Tibial nerve (tissue), 4 donors: ENCODE measurements at regions not wholly inside any gene's neighbourhood (a gene's known extent, or its start where the extent isn't known, plus 50 kb on each side); places are given as distances from the start of the nearest gene placed in this dataset.

Experiments
- DNase-seq, 2 donors: peaks; one replicate each; pipeline ENCODE4 v3.0.0-alpha.2; 2019; ENCODE audit warnings: low spot score in 2 of 2
- H3K27ac ChIP-seq, 4 donors: fragments of 200-600 bp; sonication (generic) in 3 of 4; one replicate each; pipeline ENCODE4 v1.5.1; 2017 to 2019; ENCODE audit warnings: mild to moderate bottlenecking in 1 of 4
- H3K27me3 ChIP-seq, 2 donors: fragments of 200-600 bp; sonication (generic) in 1 of 2; one replicate each; pipeline versions ENCODE4 v1.5.1 to v1.6.0; 2017 to 2019
- H3K36me3 ChIP-seq, 3 donors: fragments of 200-600 bp; sonication (generic); one replicate each; pipeline ENCODE4 v1.5.1; 2018 to 2019
- H3K4me1 ChIP-seq, 4 donors: fragments of 200-600 bp; sonication (generic) in 3 of 4; one replicate each; pipeline ENCODE4 v1.5.1; 2017 to 2019
- H3K4me3 ChIP-seq, 4 donors: fragments of 200-600 bp; sonication (generic) in 3 of 4; one replicate each; pipeline ENCODE4 v1.5.1; 2017 to 2019; ENCODE audit warnings: mild to moderate bottlenecking in 1 of 4, moderate library complexity in 1 of 4
- H3K9me3 ChIP-seq, 4 donors: fragments of 200-600 bp; sonication (generic) in 3 of 4; one replicate each; pipeline ENCODE4 v1.5.1; 2017 to 2019
- EP300 ChIP-seq, 2 donors: sonication (generic); formaldehyde crosslinking; IDR thresholded peaks; one replicate each; pipeline ENCODE4 v1.6.1; 2017; ENCODE audit warnings: antibody characterized with exemption in 2 of 2, mild to moderate bottlenecking in 1 of 2
- POLR2A ChIP-seq, 2 donors: fragments of 450-650 bp; IDR thresholded peaks; one replicate each; pipeline ENCODE4 v1.6.1; 2017; ENCODE audit warnings: antibody characterized with exemption in 2 of 2, mild to moderate bottlenecking in 2 of 2, moderate library complexity in 2 of 2
- WGBS, 2 donors: methylation state at CpG; one replicate each; pipeline ENCODE4 v1.1.5; 2018; 5-methylcytosine and 5-hydroxymethylcytosine counted together
- TF ChIP-seq, protein P1 (sequence below), 5 experiments: fragments of 200-600 bp in 3 of 5; fragments of 450-650 bp in 2 of 5; sonication (generic) in 3 of 5; IDR thresholded peaks; one replicate each; pipeline ENCODE4 v1.5.1; 2016 to 2019; ENCODE audit warnings: antibody characterized with exemption in 5 of 5, mild to moderate bottlenecking in 3 of 5, moderate library complexity in 2 of 5

GRCh38 chr2:47639467-47639866, 68.7 kb upstream of the KCNK12 start:
- Histone ChIP-seq H3K4me3 (no peak overlapping the region), H3K36me3 (no peaks in the 10 kb centered on the region), H3K4me1 (no peaks in the 10 kb centered on the region), H3K27ac (no peak overlapping the region), H3K27me3 (no peaks in the 10 kb centered on the region), H3K9me3 (no peaks in the 10 kb centered on the region)
- TF ChIP-seq EP300 (IDR thresholded peaks at IDR 0.05) (no peak), POLR2A (IDR thresholded peaks at IDR 0.05) (no peak)
- TF ChIP-seq, protein P1, sequence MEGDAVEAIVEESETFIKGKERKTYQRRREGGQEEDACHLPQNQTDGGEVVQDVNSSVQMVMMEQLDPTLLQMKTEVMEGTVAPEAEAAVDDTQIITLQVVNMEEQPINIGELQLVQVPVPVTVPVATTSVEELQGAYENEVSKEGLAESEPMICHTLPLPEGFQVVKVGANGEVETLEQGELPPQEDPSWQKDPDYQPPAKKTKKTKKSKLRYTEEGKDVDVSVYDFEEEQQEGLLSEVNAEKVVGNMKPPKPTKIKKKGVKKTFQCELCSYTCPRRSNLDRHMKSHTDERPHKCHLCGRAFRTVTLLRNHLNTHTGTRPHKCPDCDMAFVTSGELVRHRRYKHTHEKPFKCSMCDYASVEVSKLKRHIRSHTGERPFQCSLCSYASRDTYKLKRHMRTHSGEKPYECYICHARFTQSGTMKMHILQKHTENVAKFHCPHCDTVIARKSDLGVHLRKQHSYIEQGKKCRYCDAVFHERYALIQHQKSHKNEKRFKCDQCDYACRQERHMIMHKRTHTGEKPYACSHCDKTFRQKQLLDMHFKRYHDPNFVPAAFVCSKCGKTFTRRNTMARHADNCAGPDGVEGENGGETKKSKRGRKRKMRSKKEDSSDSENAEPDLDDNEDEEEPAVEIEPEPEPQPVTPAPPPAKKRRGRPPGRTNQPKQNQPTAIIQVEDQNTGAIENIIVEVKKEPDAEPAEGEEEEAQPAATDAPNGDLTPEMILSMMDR (IDR thresholded peaks at IDR 0.05): no peak
- 78 to 89% methylated on average over 4 of the region's 4 CpGs for WGBS, 2 donors
- DNase-seq: no peak

DNA sequence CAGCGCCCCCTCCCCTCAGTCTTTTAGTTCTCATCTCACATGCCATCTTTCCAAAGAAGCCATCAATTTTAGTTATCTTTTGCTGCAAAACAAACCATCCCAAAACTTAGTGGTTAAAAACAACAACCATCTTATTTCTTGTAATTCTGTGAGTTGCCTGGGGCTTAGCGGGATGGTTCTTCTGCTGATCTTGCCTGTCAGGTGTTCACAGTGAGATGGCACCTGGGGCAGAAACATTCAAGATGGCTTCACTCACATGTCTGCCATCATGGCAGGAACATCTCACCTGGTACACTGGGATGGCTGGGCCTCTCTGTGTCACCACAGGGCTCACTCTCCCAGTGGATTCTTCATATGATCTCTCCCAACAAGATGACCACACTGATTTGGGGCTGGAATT, 67.6 kb upstream of the KCNK12 start:
- DNase-seq: no peak
- TF ChIP-seq EP300 (IDR thresholded peaks at IDR 0.05) (no peak), POLR2A (IDR thresholded peaks at IDR 0.05) (no peak)
- TF ChIP-seq, protein P1 (IDR thresholded peaks at IDR 0.05): no peak

DNA sequence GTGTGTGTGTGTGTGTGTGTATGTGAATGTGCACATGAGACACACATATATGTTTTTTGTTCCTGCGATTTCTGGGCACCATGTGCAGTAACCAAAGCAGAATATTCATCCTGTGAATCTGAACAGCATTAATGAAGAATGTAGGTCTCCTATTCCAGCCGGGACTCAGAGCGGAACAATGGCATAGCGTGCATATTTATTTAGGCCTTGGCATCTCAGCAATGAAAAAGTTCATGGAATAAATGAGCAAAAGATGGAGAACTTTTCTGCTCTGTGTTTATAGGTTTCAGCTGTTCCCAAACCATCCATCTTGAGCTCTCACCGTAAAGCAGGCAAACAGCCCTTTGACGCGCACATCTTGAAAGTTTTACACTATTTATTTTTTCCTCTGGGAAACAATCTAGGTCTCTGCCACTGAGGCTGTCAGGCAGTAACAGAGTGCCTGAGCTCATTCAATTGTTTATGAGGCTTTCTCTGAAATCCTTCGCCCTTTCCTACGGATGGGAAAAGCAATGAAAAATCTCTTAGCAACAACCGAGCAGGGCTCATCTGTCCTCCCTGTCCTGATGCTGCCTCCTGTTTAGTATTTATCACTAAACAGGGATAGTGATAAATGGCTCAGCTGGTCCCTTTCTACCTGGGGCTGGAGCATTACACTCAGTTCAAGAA, 65.9 kb upstream of the KCNK12 start:
- WGBS, 2 donors: 38 to 44% methylated on average over 10 of the region's 10 CpGs
- Histone ChIP-seq H3K4me3 (no peak overlapping the region), H3K27me3 (no peaks in the 10 kb centered on the region), H3K4me1 (peaks cover 0 to 6% (median 0%) of the 10 kb centered on the region in 4 donors), H3K27ac (peak overlapping the region in 2 of 4 donors; percentile 18 to 66), H3K9me3 (no peaks in the 10 kb centered on the region), H3K36me3 (no peaks in the 10 kb centered on the region)
- DNase-seq: no peak
- TF ChIP-seq POLR2A (IDR thresholded peaks at IDR 0.05): no peak
- TF ChIP-seq, protein P1 (IDR thresholded peaks at IDR 0.05): no peak

More for the DNA sequence above, 67.6 kb upstream of the KCNK12 start:
- H3K36me3 ChIP-seq: no peaks in the 10 kb centered on the region
- WGBS, 2 donors: 95 to 98% methylated on average over 2 of the region's 2 CpGs
- no peaks in the 10 kb centered on the region for H3K4me1 ChIP-seq
- no peak overlapping the region for H3K27ac ChIP-seq
- no peaks in the 10 kb centered on the region for H3K27me3 ChIP-seq
- no peak overlapping the region for H3K4me3 ChIP-seq
- no peaks in the 10 kb centered on the region for H3K9me3 ChIP-seq

DNA sequence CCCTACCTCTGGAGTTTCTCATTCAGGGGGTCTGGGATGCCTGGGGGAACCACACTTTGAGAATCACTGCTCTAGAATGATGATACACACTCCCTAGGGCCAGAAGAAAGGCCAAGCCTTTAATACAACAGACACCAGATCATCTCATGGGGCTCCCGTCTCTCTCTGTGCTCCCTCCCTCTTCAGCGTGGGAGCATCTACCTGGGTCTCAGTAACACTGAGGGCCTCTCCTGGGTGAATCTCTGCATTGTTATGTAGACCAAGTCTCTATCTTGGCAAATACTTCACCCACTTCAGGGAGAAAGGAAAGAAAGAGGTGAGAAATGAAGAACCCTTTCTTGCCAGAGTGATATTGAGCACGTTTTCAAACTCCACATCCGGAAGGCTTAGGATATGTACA, 65.4 kb upstream of the KCNK12 start:
- no peaks in the 10 kb centered on the region for H3K9me3 ChIP-seq
- H3K36me3 ChIP-seq: no peaks in the 10 kb centered on the region
- no peaks in the 10 kb centered on the region for H3K27me3 ChIP-seq
- no peak for DNase-seq
- H3K27ac ChIP-seq: peak overlapping the region in 1 of 4 donors; percentile 18
- 51 to 57% methylated on average over 4 of the region's 4 CpGs for WGBS, 2 donors
- no peak overlapping the region for H3K4me3 ChIP-seq
- peaks cover 0 to 11% (median 0%) of the 10 kb centered on the region in 4 donors for H3K4me1 ChIP-seq
- TF ChIP-seq, protein P1 (IDR thresholded peaks at IDR 0.05): no peak

DNA sequence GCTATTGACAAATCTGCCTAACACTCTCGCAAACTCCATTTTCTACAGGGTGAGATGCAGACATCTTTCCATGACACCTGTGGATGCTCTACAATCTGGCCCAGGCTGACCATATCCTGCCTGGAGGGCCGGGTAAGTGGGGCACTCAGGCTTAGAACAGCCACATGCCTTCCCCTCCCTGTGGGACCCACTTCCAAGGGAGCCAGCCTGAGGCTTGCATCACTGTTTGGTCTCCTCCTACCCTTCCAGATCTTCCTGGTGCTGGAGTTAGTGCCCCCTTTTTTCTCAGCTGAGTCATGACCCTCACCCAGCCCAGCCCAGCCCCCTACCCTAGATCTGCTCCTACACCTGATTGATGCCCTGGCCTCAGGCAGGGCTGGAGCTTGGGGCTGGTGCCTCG, 62.0 kb upstream of the KCNK12 start:
- DNase-seq: no peak
- Histone ChIP-seq H3K4me1 (peaks cover 0 to 12% (median 0%) of the 10 kb centered on the region in 4 donors), H3K4me3 (no peak overlapping the region), H3K27ac (peak overlapping the region in 2 of 4 donors; percentile 70 to 74), H3K36me3 (no peaks in the 10 kb centered on the region), H3K9me3 (no peaks in the 10 kb centered on the region), H3K27me3 (no peaks in the 10 kb centered on the region)
- TF ChIP-seq POLR2A (IDR thresholded peaks at IDR 0.05) (no peak), EP300 (IDR thresholded peaks at IDR 0.05) (no peak)
- TF ChIP-seq, protein P1 (IDR thresholded peaks at IDR 0.05): no peak
- WGBS, 2 donors: 82 to 86% methylated on average over 3 of the region's 3 CpGs
